CD4-positive, alpha-beta T cell (primary cell): ENCODE measurements at regions not wholly inside any gene's neighbourhood (a gene's known extent, or its start where the extent isn't known, plus 50 kb on each side); places are given as distances from the start of the nearest gene placed in this dataset.

Source experiments
- ATAC-seq: fragments of 200-7000 bp; cut with Tn5 transposase; one replicate; pipeline ENCODE4 v1.10.0; 2022; ENCODE audit warnings: mild to moderate bottlenecking; ENCODE audit not compliant: poor library complexity
- CTCF ChIA-PET: fragments of 350-600 bp; sonication (Branson Sonifier 250); formaldehyde crosslinking; loops from one replicate; lab custom pipeline; 2021; ENCODE audit warnings: antibody characterized with exemption, inconsistent platforms; lab: Charles Lee
- POLR2A ChIA-PET: fragments of 350-600 bp; sonication (Branson Sonifier 250); formaldehyde crosslinking; loops from one replicate; lab custom pipeline; 2021; ENCODE audit warnings: antibody characterized with exemption, inconsistent platforms; lab: Charles Lee
- DNase-seq, 14 experiments: peaks; one replicate each; pipeline ENCODE4 v3.0.0-alpha.2; 2013 to 2020; ENCODE audit warnings: mixed read lengths in 2 of 14
- H3K27ac ChIP-seq, 2 donors: one replicate each; pipeline versions ENCODE4 v1.5.1 to v1.7.0; 2013; ENCODE audit warnings: low read length in 2 of 2, low read depth in 1 of 2, mild to moderate bottlenecking in 1 of 2
- H3K27me3 ChIP-seq, 2 experiments: 1 replicate in 1 of 2; 2 replicates in 1 of 2; pipeline versions ENCODE4 v1.6.1 to v1.7.0; 2013; ENCODE audit warnings: low read length in 2 of 2, control low read depth in 1 of 2, mild to moderate bottlenecking in 1 of 2, moderate library complexity in 1 of 2; ENCODE audit not compliant: insufficient read depth in 2 of 2, control insufficient read depth in 1 of 2
- H3K36me3 ChIP-seq: one replicate; pipeline ENCODE4 v1.6.1; 2013; ENCODE audit warnings: low read length, control low read depth; ENCODE audit not compliant: insufficient read depth
- H3K4me1 ChIP-seq: one replicate; pipeline ENCODE4 v1.6.1; 2013; ENCODE audit warnings: low read length, control low read depth; ENCODE audit not compliant: insufficient read depth
- H3K4me3 ChIP-seq: one replicate; pipeline ENCODE4 v1.5.1; 2013; ENCODE audit warnings: mild to moderate bottlenecking, low read length, moderate library complexity
- H3K9me3 ChIP-seq, 2 experiments: 1 replicate in 1 of 2; 2 replicates in 1 of 2; pipeline versions ENCODE4 v1.6.1 to v1.7.0; 2013; ENCODE audit warnings: low read length in 2 of 2, mild to moderate bottlenecking in 2 of 2, control low read depth in 1 of 2, moderate library complexity in 1 of 2; ENCODE audit not compliant: control insufficient read depth in 1 of 2, insufficient read depth in 1 of 2
- H3K27ac Mint-ChIP-seq: one replicate; pipeline ENCODE4 v1.8.0; 2020; ENCODE audit warnings: mixed read lengths
- H3K27me3 Mint-ChIP-seq: one replicate; pipeline ENCODE4 v1.8.0; 2021; ENCODE audit warnings: mixed read lengths
- H3K36me3 Mint-ChIP-seq: one replicate; pipeline ENCODE4 v1.8.0; 2021; ENCODE audit warnings: low read depth, mixed read lengths
- H3K4me1 Mint-ChIP-seq: one replicate; pipeline ENCODE4 v1.8.0; 2021; ENCODE audit warnings: low read depth, mixed read lengths
- H3K4me3 Mint-ChIP-seq: one replicate; pipeline ENCODE4 v1.8.0; 2020; ENCODE audit warnings: mild to moderate bottlenecking, mixed read lengths
- H3K9me3 Mint-ChIP-seq: one replicate; pipeline ENCODE4 v1.8.0; 2020; ENCODE audit warnings: mixed read lengths
- intact Hi-C, 2 experiments: fragments of 100-400 bp; cut with DNase I in 1 of 2; cut with micrococcal nuclease in 1 of 2; formaldehyde crosslinking; loops; one replicate each; pipeline versions ENCODE4 v1.15.1 to v1.9.0; 2023 to 2025; cut with DNase I, micrococcal nuclease
- TF ChIP-seq, protein P1 (sequence below): fragments of 200-600 bp; IDR thresholded peaks from one replicate; pipeline ENCODE4 v1.8.0; 2022; ENCODE audit warnings: antibody characterized with exemption, mild to moderate bottlenecking

DNA sequence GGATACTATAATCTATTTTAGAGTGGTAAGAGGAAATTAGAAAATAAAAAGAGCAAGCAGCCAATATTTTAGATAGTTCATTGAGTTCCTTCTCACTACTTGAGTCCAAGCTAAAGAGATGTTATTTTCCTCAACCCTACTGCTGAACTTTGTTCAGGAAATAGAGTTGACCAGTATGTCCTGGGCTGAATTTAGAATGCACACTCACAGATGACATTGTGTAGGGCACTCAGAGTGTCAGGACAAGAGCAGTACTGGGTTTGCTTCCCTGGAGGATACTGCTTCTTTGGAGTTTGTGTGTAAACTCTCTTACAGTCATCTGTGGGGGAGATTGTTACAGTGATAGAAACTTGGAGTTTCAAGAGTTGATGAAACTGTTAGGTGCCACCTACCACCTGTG is 80.0 kb upstream of the AGBL1 start:
- Mint-ChIP-seq H3K9me3 (no peaks in the 10 kb centered on the region), H3K27ac (no peak overlapping the region), H3K4me3 (no peak overlapping the region), H3K27me3 (peaks cover 14% of the 10 kb centered on the region), H3K4me1 (no peaks in the 10 kb centered on the region), H3K36me3 (no peaks in the 10 kb centered on the region)
- ATAC-seq (no peak), DNase-seq (no peak)
- CTCF ChIA-PET = no interaction called here
- no peaks in the 10 kb centered on the region for H3K36me3 ChIP-seq
- no peak overlapping the region for H3K4me3 ChIP-seq
- H3K27me3 ChIP-seq = peaks cover 0 to 11% of the 10 kb centered on the region in 2 experiments
- H3K4me1 ChIP-seq = no peaks in the 10 kb centered on the region
- POLR2A ChIA-PET = no interaction called here
- intact Hi-C loops = no loop called here
- H3K9me3 ChIP-seq = no peaks in the 10 kb centered on the region
- TF ChIP-seq, protein P1, sequence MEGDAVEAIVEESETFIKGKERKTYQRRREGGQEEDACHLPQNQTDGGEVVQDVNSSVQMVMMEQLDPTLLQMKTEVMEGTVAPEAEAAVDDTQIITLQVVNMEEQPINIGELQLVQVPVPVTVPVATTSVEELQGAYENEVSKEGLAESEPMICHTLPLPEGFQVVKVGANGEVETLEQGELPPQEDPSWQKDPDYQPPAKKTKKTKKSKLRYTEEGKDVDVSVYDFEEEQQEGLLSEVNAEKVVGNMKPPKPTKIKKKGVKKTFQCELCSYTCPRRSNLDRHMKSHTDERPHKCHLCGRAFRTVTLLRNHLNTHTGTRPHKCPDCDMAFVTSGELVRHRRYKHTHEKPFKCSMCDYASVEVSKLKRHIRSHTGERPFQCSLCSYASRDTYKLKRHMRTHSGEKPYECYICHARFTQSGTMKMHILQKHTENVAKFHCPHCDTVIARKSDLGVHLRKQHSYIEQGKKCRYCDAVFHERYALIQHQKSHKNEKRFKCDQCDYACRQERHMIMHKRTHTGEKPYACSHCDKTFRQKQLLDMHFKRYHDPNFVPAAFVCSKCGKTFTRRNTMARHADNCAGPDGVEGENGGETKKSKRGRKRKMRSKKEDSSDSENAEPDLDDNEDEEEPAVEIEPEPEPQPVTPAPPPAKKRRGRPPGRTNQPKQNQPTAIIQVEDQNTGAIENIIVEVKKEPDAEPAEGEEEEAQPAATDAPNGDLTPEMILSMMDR = no peak
- H3K27ac ChIP-seq = no peak overlapping the region

DNA sequence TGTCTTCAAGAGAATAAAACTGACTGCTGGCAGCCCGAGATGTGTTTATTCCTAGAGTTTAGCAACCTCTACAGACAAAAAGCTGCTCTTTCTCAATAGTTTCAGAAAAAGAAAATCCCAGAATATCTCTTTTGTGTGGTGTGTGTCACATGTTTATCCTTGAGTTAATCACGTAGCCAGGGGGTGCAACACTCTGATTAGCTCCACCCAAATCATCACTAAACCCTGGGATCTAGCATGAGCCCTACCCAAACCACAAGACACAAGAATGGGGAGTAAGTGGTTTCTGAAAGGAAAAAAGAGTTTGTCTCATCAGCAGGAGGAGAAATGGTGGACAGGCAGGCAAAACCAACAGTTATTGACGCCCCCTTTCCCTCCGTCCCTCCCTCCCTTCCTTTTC is 78.5 kb upstream of the AGBL1 start:
- ChIA-PET CTCF (no interaction called here), POLR2A (no interaction called here)
- DNase-seq (no peak), ATAC-seq (no peak)
- Mint-ChIP-seq H3K9me3 (no peaks in the 10 kb centered on the region), H3K4me1 (no peaks in the 10 kb centered on the region), H3K36me3 (no peaks in the 10 kb centered on the region), H3K27ac (no peak overlapping the region), H3K27me3 (peaks cover 14% of the 10 kb centered on the region), H3K4me3 (no peak overlapping the region)
- intact Hi-C loops = no loop called here
- Histone ChIP-seq H3K27me3 (peaks cover 0 to 11% of the 10 kb centered on the region in 2 experiments), H3K4me3 (no peak overlapping the region), H3K27ac (no peak overlapping the region), H3K4me1 (no peaks in the 10 kb centered on the region), H3K9me3 (no peaks in the 10 kb centered on the region), H3K36me3 (no peaks in the 10 kb centered on the region)
- TF ChIP-seq, protein P1 = no peak

- DNase-seq = no peak
- no peak overlapping the region for H3K27ac ChIP-seq
- no peak for ATAC-seq
- H3K27me3 ChIP-seq = peaks cover 0 to 11% of the 10 kb centered on the region in 2 experiments
- Mint-ChIP-seq H3K9me3 (no peaks in the 10 kb centered on the region), H3K4me1 (no peaks in the 10 kb centered on the region), H3K4me3 (no peak overlapping the region), H3K27ac (no peak overlapping the region), H3K27me3 (peaks cover 14% of the 10 kb centered on the region), H3K36me3 (no peaks in the 10 kb centered on the region)
- intact Hi-C loops = no loop called here
- H3K4me3 ChIP-seq = no peak overlapping the region
- H3K4me1 ChIP-seq = no peaks in the 10 kb centered on the region
- H3K36me3 ChIP-seq = no peaks in the 10 kb centered on the region
- POLR2A ChIA-PET = no interaction called here
- no peaks in the 10 kb centered on the region for H3K9me3 ChIP-seq
- TF ChIP-seq, protein P1 = no peak
- CTCF ChIA-PET = no interaction called here
These were observed 77.2 kb upstream of the AGBL1 start for GRCh38 chr15:86002444-86002843.
